Suprapubic skin (tissue), 4 donors: ENCODE measurements at regions not wholly inside any gene's neighbourhood (a gene's known extent, or its start where the extent isn't known, plus 50 kb on each side); places are given as distances from the start of the nearest gene placed in this dataset.

ENCODE experiments used
- EP300 ChIP-seq: sonication (generic); formaldehyde crosslinking; IDR thresholded peaks from one replicate; pipeline ENCODE4 v1.6.1; 2017; ENCODE audit warnings: antibody characterized with exemption
- POLR2A ChIP-seq, 2 donors: fragments of 450-650 bp; IDR thresholded peaks; one replicate each; pipeline ENCODE4 v1.6.1; 2017; ENCODE audit warnings: antibody characterized with exemption in 2 of 2, mild to moderate bottlenecking in 2 of 2, moderate library complexity in 2 of 2
- POLR2AphosphoS5 ChIP-seq, 3 donors: sonication (generic); formaldehyde crosslinking; IDR thresholded peaks; one replicate each; pipeline ENCODE4 v1.6.1; 2017; ENCODE audit warnings: antibody characterized with exemption in 3 of 3

DNA sequence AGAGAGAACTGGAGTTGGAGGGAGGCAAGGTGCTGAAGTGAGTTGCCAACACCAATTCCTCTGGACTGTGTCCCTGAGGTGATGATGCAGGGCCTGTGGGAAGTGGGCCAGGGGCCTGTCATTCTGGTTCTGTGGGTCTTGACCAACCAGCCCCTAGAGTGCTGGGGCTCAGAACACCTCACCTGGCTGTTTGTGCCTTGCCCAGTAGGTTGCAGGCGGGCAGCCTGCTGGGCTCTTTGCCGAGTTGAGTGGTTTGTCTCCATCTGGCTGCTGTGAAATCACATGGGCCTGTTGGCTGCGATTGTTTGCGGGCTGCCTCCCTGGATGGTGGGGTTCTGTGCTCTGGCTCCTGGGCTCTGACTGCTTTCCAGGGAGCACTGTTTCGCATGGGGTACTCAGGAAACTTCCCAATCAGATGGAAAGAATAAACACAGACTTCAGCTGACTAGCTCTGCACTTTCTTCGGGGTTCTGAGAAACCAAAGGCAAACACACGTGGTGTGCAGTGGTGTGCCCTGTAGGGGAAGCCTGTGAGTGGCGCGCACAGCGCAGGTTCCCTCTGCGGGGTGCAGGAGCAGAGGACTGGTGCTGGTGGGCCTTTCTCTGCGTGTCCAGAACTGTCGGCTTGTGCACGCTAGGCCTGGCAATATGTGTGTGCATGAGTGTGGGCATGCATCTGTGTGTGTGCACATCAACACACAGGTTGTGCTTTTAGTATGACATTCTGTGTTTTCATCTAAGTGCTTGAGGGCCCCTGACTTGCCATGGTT, 95.1 kb downstream of the RHOU start:
- TF ChIP-seq EP300 (no peak), POLR2A (IDR thresholded peaks at IDR 0.05) (no peak), POLR2AphosphoS5 (IDR thresholded peaks at IDR 0.05) (no peak)
